ENCODE measurements at regions not wholly inside any gene's neighbourhood (a gene's known extent, or its start where the extent isn't known, plus 50 kb on each side); places are given as distances from the start of the nearest gene placed in this dataset.

GRCh38 chr3:162366166-162366766 is 869.7 kb downstream of the OTOL1 start:
- no peak for TF ChIP-seq CTCF (IDR thresholded peaks at IDR 0.05; ENCODE audit: borderline replicate concordance, control extremely low read depth, extremely low read depth, insufficient read depth, missing control alignments)
- in situ Hi-C loops (cut with MboI; ENCODE audit: low sequenced_read_pairs, unreplicated experiment), result no loop called here
- DNase-seq (ENCODE audit: low spot score), result no peak

- DNase-seq (ENCODE audit: low spot score), result no peak
- in situ Hi-C loops (cut with MboI; ENCODE audit: low sequenced_read_pairs, unreplicated experiment), result no loop called here
- TF ChIP-seq CTCF (IDR thresholded peaks at IDR 0.05; ENCODE audit: borderline replicate concordance, control extremely low read depth, extremely low read depth, insufficient read depth, missing control alignments), result no peak
Measured at GRCh38 chr3:162367429-162368260, 871.0 kb downstream of the OTOL1 start.

- in situ Hi-C loops (cut with MboI; ENCODE audit: low sequenced_read_pairs, unreplicated experiment), result no loop called here
- no peak for DNase-seq (ENCODE audit: low spot score)
- TF ChIP-seq CTCF (IDR thresholded peaks at IDR 0.05; ENCODE audit: borderline replicate concordance, control extremely low read depth, extremely low read depth, insufficient read depth, missing control alignments), result no peak
Measured at GRCh38 chr3:162368417-162368816, 871.8 kb downstream of the OTOL1 start.

- in situ Hi-C loops (cut with MboI; ENCODE audit: low sequenced_read_pairs, unreplicated experiment), result no loop called here
- no peak for TF ChIP-seq CTCF (IDR thresholded peaks at IDR 0.05; ENCODE audit: borderline replicate concordance, control extremely low read depth, extremely low read depth, insufficient read depth, missing control alignments)
- no peak for DNase-seq (ENCODE audit: low spot score)
Measured at GRCh38 chr3:162369306-162369705, 872.7 kb downstream of the OTOL1 start.

- in situ Hi-C loops (cut with MboI; ENCODE audit: low sequenced_read_pairs, unreplicated experiment), result no loop called here
- no peak for DNase-seq (ENCODE audit: low spot score)
- no peak for TF ChIP-seq CTCF (IDR thresholded peaks at IDR 0.05; ENCODE audit: borderline replicate concordance, control extremely low read depth, extremely low read depth, insufficient read depth, missing control alignments)
Measured at GRCh38 chr3:162370141-162370540, 873.5 kb downstream of the OTOL1 start.

GRCh38 chr3:162376761-162377160 is 880.2 kb downstream of the OTOL1 start:
- in situ Hi-C loops (cut with MboI; ENCODE audit: low sequenced_read_pairs, unreplicated experiment), result no loop called here
- TF ChIP-seq CTCF (IDR thresholded peaks at IDR 0.05; ENCODE audit: borderline replicate concordance, control extremely low read depth, extremely low read depth, insufficient read depth, missing control alignments), result no peak

More at GRCh38 chr3:162376761-162377160, 880.2 kb downstream of the OTOL1 start:
- DNase-seq (ENCODE audit: low spot score), result no peak

Data from GM13976 (cell line).